ENCODE measurements at regions not wholly inside any gene's neighbourhood (a gene's known extent, or its start where the extent isn't known, plus 50 kb on each side); places are given as distances from the start of the nearest gene placed in this dataset.

DNA sequence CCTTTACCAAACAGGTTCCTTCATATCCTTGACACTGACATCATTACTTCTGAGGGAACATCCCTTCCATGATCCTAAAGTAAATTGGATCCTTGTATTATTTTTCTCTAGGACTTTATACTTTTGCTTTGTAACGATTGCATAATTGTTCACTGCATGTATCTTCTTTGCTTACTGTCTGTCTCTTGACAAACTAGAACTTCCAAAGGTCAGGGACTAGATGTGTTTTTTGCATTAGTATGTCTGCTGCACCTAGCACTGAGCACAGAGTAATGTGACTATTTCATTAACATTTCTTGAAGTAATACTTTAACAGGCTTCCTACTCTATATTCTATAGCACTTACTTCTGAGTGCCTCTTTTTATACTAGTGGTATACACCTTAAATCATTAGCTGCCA is 976.6 kb upstream of the SORCS1 start:
- TF ChIP-seq CEBPB (IDR thresholded peaks at IDR 0.05) (no peak), EP300 (IDR thresholded peaks at IDR 0.05; ENCODE audit: borderline replicate concordance) (no peak), TEAD4 (IDR thresholded peaks at IDR 0.05) (no peak), CREB1 (IDR thresholded peaks at IDR 0.05; ENCODE audit: low read depth) (no peak), EGR1 (IDR thresholded peaks at IDR 0.05) (no peak), TAF1 (IDR thresholded peaks at IDR 0.05; ENCODE audit: low read depth) (no peak), YY1 (IDR thresholded peaks at IDR 0.05; ENCODE audit: low read depth) (no peak), RAD21 (IDR thresholded peaks at IDR 0.05; ENCODE audit: low read depth) (no peak), NFIC (IDR thresholded peaks at IDR 0.05) (no peak), ZBTB7A (IDR thresholded peaks at IDR 0.05; ENCODE audit: low read depth) (no peak), TCF12 (IDR thresholded peaks at IDR 0.05; ENCODE audit: low read depth) (no peak)
- TF ChIP-seq, protein P1, sequence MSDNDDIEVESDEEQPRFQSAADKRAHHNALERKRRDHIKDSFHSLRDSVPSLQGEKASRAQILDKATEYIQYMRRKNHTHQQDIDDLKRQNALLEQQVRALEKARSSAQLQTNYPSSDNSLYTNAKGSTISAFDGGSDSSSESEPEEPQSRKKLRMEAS (IDR thresholded peaks at IDR 0.05), result no peak
- TF ChIP-seq, protein P2, sequence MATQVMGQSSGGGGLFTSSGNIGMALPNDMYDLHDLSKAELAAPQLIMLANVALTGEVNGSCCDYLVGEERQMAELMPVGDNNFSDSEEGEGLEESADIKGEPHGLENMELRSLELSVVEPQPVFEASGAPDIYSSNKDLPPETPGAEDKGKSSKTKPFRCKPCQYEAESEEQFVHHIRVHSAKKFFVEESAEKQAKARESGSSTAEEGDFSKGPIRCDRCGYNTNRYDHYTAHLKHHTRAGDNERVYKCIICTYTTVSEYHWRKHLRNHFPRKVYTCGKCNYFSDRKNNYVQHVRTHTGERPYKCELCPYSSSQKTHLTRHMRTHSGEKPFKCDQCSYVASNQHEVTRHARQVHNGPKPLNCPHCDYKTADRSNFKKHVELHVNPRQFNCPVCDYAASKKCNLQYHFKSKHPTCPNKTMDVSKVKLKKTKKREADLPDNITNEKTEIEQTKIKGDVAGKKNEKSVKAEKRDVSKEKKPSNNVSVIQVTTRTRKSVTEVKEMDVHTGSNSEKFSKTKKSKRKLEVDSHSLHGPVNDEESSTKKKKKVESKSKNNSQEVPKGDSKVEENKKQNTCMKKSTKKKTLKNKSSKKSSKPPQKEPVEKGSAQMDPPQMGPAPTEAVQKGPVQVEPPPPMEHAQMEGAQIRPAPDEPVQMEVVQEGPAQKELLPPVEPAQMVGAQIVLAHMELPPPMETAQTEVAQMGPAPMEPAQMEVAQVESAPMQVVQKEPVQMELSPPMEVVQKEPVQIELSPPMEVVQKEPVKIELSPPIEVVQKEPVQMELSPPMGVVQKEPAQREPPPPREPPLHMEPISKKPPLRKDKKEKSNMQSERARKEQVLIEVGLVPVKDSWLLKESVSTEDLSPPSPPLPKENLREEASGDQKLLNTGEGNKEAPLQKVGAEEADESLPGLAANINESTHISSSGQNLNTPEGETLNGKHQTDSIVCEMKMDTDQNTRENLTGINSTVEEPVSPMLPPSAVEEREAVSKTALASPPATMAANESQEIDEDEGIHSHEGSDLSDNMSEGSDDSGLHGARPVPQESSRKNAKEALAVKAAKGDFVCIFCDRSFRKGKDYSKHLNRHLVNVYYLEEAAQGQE (IDR thresholded peaks at IDR 0.05; ENCODE audit: low read depth), result no peak
- TF ChIP-seq, protein P3, sequence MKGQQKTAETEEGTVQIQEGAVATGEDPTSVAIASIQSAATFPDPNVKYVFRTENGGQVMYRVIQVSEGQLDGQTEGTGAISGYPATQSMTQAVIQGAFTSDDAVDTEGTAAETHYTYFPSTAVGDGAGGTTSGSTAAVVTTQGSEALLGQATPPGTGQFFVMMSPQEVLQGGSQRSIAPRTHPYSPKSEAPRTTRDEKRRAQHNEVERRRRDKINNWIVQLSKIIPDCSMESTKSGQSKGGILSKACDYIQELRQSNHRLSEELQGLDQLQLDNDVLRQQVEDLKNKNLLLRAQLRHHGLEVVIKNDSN (IDR thresholded peaks at IDR 0.05), result no peak

Data from Ishikawa (cell line).